ENCODE measurements at regions not wholly inside any gene's neighbourhood (a gene's known extent, or its start where the extent isn't known, plus 50 kb on each side); places are given as distances from the start of the nearest gene placed in this dataset.

- no peak for TF ChIP-seq CTCF (IDR thresholded peaks at IDR 0.05)
- Histone ChIP-seq H3K4me1 (peaks cover 5 to 29% (median 8%) of the 10 kb centered on the region in 3 donors), H3K4me3 (peak overlapping the region in 2 of 4 donors; percentile 31 to 41), H3K27me3 (no peaks in the 10 kb centered on the region), H3K36me3 (no peaks in the 10 kb centered on the region), H3K27ac (peak overlapping the region in 3 of 4 donors; percentile 60 to 82 (median 70)), H3K9me3 (no peaks in the 10 kb centered on the region)
- WGBS, 2 donors: 46 to 61% methylated on average over 3 of the region's 3 CpGs
- intact Hi-C loops (cut with DNase I): loop anchor here in 1 of 3 donors (10.0 kb wide), 1 partner anchor 134 kb away; no protein-coding TSS in a partner anchor
- FAIRE-seq (no peak), DNase-seq (no peak), ATAC-seq (no peak)
Measured at GRCh38 chr2:64731263-64731643, 77.5 kb upstream of the SERTAD2 start.

- intact Hi-C loops (cut with DNase I): loop anchor here in 1 of 3 donors (10.0 kb wide), 1 partner anchor 133 kb away; no protein-coding TSS in a partner anchor
- Histone ChIP-seq H3K36me3 (no peaks in the 10 kb centered on the region), H3K9me3 (no peaks in the 10 kb centered on the region), H3K27ac (peak overlapping the region in 2 of 4 donors; percentile 70 to 82), H3K4me1 (peaks cover 5 to 29% (median 8%) of the 10 kb centered on the region in 3 donors), H3K27me3 (no peaks in the 10 kb centered on the region), H3K4me3 (no peak overlapping the region)
- TF ChIP-seq CTCF (IDR thresholded peaks at IDR 0.05): no peak
- FAIRE-seq (no peak), DNase-seq (no peak), ATAC-seq (peak in 2 of 4 donors; percentile 14 to 39)
- 83 to 88% methylated on average over 5 of the region's 5 CpGs for WGBS, 2 donors
Measured at GRCh38 chr2:64731746-64732145, 78.0 kb upstream of the SERTAD2 start.

- Histone ChIP-seq H3K4me3 (no peak overlapping the region), H3K36me3 (no peaks in the 10 kb centered on the region), H3K27ac (peak overlapping the region in 2 of 4 donors; percentile 70 to 82), H3K27me3 (no peaks in the 10 kb centered on the region), H3K9me3 (no peaks in the 10 kb centered on the region), H3K4me1 (peaks cover 5 to 29% (median 8%) of the 10 kb centered on the region in 3 donors)
- intact Hi-C loops (cut with DNase I): loop anchor here in 1 of 3 donors (10.0 kb wide), 1 partner anchor 133 kb away; no protein-coding TSS in a partner anchor
- TF ChIP-seq CTCF (IDR thresholded peaks at IDR 0.05): no peak
- DNase-seq: no peak
- WGBS, 2 donors: 16 to 19% methylated on average over 4 of the region's 4 CpGs
- ATAC-seq: no peak
- no peak for FAIRE-seq
Measured at GRCh38 chr2:64732146-64732545, 78.4 kb upstream of the SERTAD2 start.

GRCh38 chr2:64735504-64735903 lies 81.8 kb upstream of the SERTAD2 start:
- TF ChIP-seq CTCF (IDR thresholded peaks at IDR 0.05): no peak
- ATAC-seq (no peak), FAIRE-seq (no peak), DNase-seq (no peak)
- Histone ChIP-seq H3K4me3 (no peak overlapping the region), H3K4me1 (peaks cover under 1 to 15% (median 5%) of the 10 kb centered on the region in 3 donors), H3K36me3 (no peaks in the 10 kb centered on the region), H3K9me3 (no peaks in the 10 kb centered on the region), H3K27me3 (no peaks in the 10 kb centered on the region), H3K27ac (no peak overlapping the region)
- WGBS, 2 donors: 69 to 76% methylated on average over 2 of the region's 2 CpGs
- intact Hi-C loops (cut with DNase I): loop anchor here in 1 of 3 donors (10.0 kb wide), 1 partner anchor 129 kb away; no protein-coding TSS in a partner anchor

GRCh38 chr2:64737547-64737946 lies 83.8 kb upstream of the SERTAD2 start:
- H3K36me3 ChIP-seq: no peaks in the 10 kb centered on the region
- no peaks in the 10 kb centered on the region for H3K27me3 ChIP-seq
- intact Hi-C loops (cut with DNase I): loop anchor here in 1 of 3 donors (10.0 kb wide), 1 partner anchor 127 kb away; no protein-coding TSS in a partner anchor
- ATAC-seq (no peak), FAIRE-seq (no peak), DNase-seq (no peak)
- TF ChIP-seq CTCF (IDR thresholded peaks at IDR 0.05): no peak
- H3K27ac ChIP-seq: no peak overlapping the region
- no peaks in the 10 kb centered on the region for H3K4me1 ChIP-seq
- H3K9me3 ChIP-seq: no peaks in the 10 kb centered on the region
- H3K4me3 ChIP-seq: no peak overlapping the region

Measured in pancreas (tissue), 10 donors.